PFSK-1 (cell line): ENCODE measurements at regions not wholly inside any gene's neighbourhood (a gene's known extent, or its start where the extent isn't known, plus 50 kb on each side); places are given as distances from the start of the nearest gene placed in this dataset.

Experiments used
- FOXP2 ChIP-seq: optimal IDR thresholded peaks from 2 replicates; pipeline ENCODE3; 2011; ENCODE audit warnings: borderline replicate concordance, control low read depth, inconsistent platforms; ENCODE audit not compliant: insufficient read depth; ENCODE audit errors: extremely low read length, extremely low read depth
- POLR2AphosphoS5 ChIP-seq: IDR thresholded peaks from 2 replicates; pipeline ENCODE4 v1.6.1; 2012; ENCODE audit warnings: low read depth, mild to moderate bottlenecking, control low read depth, low read length, moderate library complexity

DNA sequence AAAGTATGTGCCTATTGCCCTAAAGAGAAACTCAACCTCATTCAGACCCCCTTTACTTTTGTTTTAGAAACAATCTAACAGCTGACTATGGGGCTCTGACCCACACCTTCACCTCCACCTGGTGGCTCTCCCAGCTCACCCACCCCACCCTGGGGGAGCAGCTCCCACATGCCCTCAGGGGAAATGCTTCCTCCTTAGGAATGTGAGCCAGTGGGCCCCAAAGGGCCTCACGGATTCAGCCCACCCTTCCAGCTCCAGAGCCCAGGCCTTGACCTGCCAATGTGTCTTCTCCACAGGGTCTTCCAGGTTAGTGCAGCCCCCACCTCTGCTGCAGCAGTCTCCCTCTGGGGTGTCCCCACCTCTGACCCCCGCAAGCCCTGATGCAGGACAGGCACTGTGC, 680.1 kb upstream of the RAB6C start:
- no peak for TF ChIP-seq POLR2AphosphoS5
- TF ChIP-seq FOXP2 = no peak
